ENCODE measurements at regions not wholly inside any gene's neighbourhood (a gene's known extent, or its start where the extent isn't known, plus 50 kb on each side); places are given as distances from the start of the nearest gene placed in this dataset.

- TF ChIP-seq REST (IDR thresholded peaks at IDR 0.05; ENCODE audit: borderline replicate concordance) (no peak), EP300 (conservative IDR thresholded peaks at IDR 0.05; ENCODE audit: poor library complexity, severe bottlenecking) (no peak), CTCF (IDR thresholded peaks at IDR 0.05; ENCODE audit: poor library complexity, severe bottlenecking) (no peak), TAF1 (IDR thresholded peaks at IDR 0.05; ENCODE audit: low read depth) (no peak), POLR2AphosphoS5 (IDR thresholded peaks at IDR 0.05) (no peak), MXI1 (conservative IDR thresholded peaks at IDR 0.05; ENCODE audit: poor library complexity, severe bottlenecking) (no peak), RAD21 (conservative IDR thresholded peaks at IDR 0.05) (no peak), SMC3 (conservative IDR thresholded peaks at IDR 0.05; ENCODE audit: poor library complexity) (no peak)
Observed at GRCh38 chr5:171635028-171635427, 150.6 kb upstream of the SMIM23 start.

All from neural cell (in vitro differentiated cells).